ENCODE measurements at regions not wholly inside any gene's neighbourhood (a gene's known extent, or its start where the extent isn't known, plus 50 kb on each side); places are given as distances from the start of the nearest gene placed in this dataset.

GRCh38 chr12:97637770-97638169, 175.2 kb downstream of the RMST start:
- no peak for TF ChIP-seq EZH2 (IDR thresholded peaks at IDR 0.05; ENCODE audit: borderline replicate concordance, insufficient read depth, low read depth, low read length, poor library complexity, severe bottlenecking)
- TF ChIP-seq CTCF (IDR thresholded peaks at IDR 0.05): no peak
